ENCODE measurements at regions not wholly inside any gene's neighbourhood (a gene's known extent, or its start where the extent isn't known, plus 50 kb on each side); places are given as distances from the start of the nearest gene placed in this dataset.

- TF ChIP-seq CTCF (IDR thresholded peaks at IDR 0.05 in 4 of 5, conservative IDR thresholded peaks at IDR 0.05 in 1 of 5) (no peak), POLR2A (IDR thresholded peaks at IDR 0.05) (no peak)
Observed at GRCh38 chr3:39752019-39752637, 57.3 kb upstream of the MYRIP start.

Measured in gastrocnemius medialis (tissue), 4 donors.